Upper lobe of right lung (tissue), 1 donor: ENCODE measurements at regions not wholly inside any gene's neighbourhood (a gene's known extent, or its start where the extent isn't known, plus 50 kb on each side); places are given as distances from the start of the nearest gene placed in this dataset.
A peak's percentile ranks its signal among the peaks of the same experiment; 100 is the strongest.

Experiments
- ATAC-seq: fragments of 200-7000 bp; cut with Tn5 transposase; one replicate; pipeline ENCODE4 v1.9.1; 2020; ENCODE audit warnings: mild to moderate bottlenecking, moderate library complexity
- DNase-seq: peaks from one replicate; pipeline ENCODE4 v3.0.0-alpha.2; 2020
- H3K27ac ChIP-seq: fragments of 200-600 bp; one replicate; pipeline ENCODE4 v1.8.0; 2022
- H3K27me3 ChIP-seq: fragments of 200-600 bp; one replicate; pipeline ENCODE4 v1.8.0; 2022; ENCODE audit warnings: mild to moderate bottlenecking
- H3K36me3 ChIP-seq: fragments of 200-600 bp; one replicate; pipeline ENCODE4 v1.8.0; 2022
- H3K4me1 ChIP-seq: fragments of 200-600 bp; one replicate; pipeline ENCODE4 v1.8.0; 2022
- H3K4me3 ChIP-seq: fragments of 200-600 bp; one replicate; pipeline ENCODE4 v1.8.0; 2022; ENCODE audit warnings: mild to moderate bottlenecking
- H3K9me3 ChIP-seq: fragments of 200-600 bp; one replicate; pipeline ENCODE4 v1.8.0; 2022
- CTCF ChIP-seq: fragments of 200-600 bp; IDR thresholded peaks from one replicate; pipeline ENCODE4 v1.8.0; 2022; ENCODE audit warnings: antibody characterized with exemption
- intact Hi-C: fragments of 100-400 bp; cut with DNase I; formaldehyde crosslinking; loops from one replicate; pipeline ENCODE4 v1.11.0; 2022
- donor health status: DM: no; HTN: yes; CAD: no; lungs with severe emphysema.

- no peak overlapping the region for H3K27ac ChIP-seq
- H3K36me3 ChIP-seq, result no peaks in the 10 kb centered on the region
- H3K4me3 ChIP-seq, result no peak overlapping the region
- peaks cover 10% of the 10 kb centered on the region for H3K4me1 ChIP-seq
- ATAC-seq (peak; percentile 25), DNase-seq (no peak)
- intact Hi-C loops, result no loop called here
- no peaks in the 10 kb centered on the region for H3K9me3 ChIP-seq
- no peaks in the 10 kb centered on the region for H3K27me3 ChIP-seq
- no peak for TF ChIP-seq CTCF
Measured at GRCh38 chr5:42887097-42887496, 75.4 kb upstream of the SELENOP start.

- Histone ChIP-seq H3K27me3 (no peaks in the 10 kb centered on the region), H3K36me3 (no peaks in the 10 kb centered on the region), H3K4me1 (peaks cover 10% of the 10 kb centered on the region), H3K4me3 (no peak overlapping the region), H3K9me3 (no peaks in the 10 kb centered on the region), H3K27ac (no peak overlapping the region)
- intact Hi-C loops, result no loop called here
- TF ChIP-seq CTCF, result no peak
- no peak for DNase-seq
- ATAC-seq, result no peak
Measured at GRCh38 chr5:42886635-42887034, 74.9 kb upstream of the SELENOP start.

GRCh38 chr5:42884326-42884725, 72.6 kb upstream of the SELENOP start:
- H3K27me3 ChIP-seq, result no peaks in the 10 kb centered on the region
- TF ChIP-seq CTCF, result no peak
- no peak overlapping the region for H3K27ac ChIP-seq
- H3K4me3 ChIP-seq, result no peak overlapping the region
- H3K36me3 ChIP-seq, result no peaks in the 10 kb centered on the region
- H3K4me1 ChIP-seq, result peaks cover 14% of the 10 kb centered on the region
- ATAC-seq, result no peak
- no peaks in the 10 kb centered on the region for H3K9me3 ChIP-seq
- intact Hi-C loops, result no loop called here
- no peak for DNase-seq

GRCh38 chr5:42881416-42882117, 69.9 kb upstream of the SELENOP start:
- Histone ChIP-seq H3K9me3 (no peaks in the 10 kb centered on the region), H3K4me3 (no peak overlapping the region), H3K27ac (no peak overlapping the region), H3K36me3 (no peaks in the 10 kb centered on the region), H3K27me3 (no peaks in the 10 kb centered on the region), H3K4me1 (peaks cover 12% of the 10 kb centered on the region)
- intact Hi-C loops, result no loop called here
- no peak for ATAC-seq
- no peak for DNase-seq
- no peak for TF ChIP-seq CTCF

GRCh38 chr5:42880496-42881150, 68.9 kb upstream of the SELENOP start:
- DNase-seq (no peak), ATAC-seq (no peak)
- H3K27ac ChIP-seq, result no peak overlapping the region
- intact Hi-C loops, result no loop called here
- H3K36me3 ChIP-seq, result no peaks in the 10 kb centered on the region
- peaks cover 12% of the 10 kb centered on the region for H3K4me1 ChIP-seq
- no peak overlapping the region for H3K4me3 ChIP-seq
- no peak for TF ChIP-seq CTCF
- no peaks in the 10 kb centered on the region for H3K9me3 ChIP-seq
- no peaks in the 10 kb centered on the region for H3K27me3 ChIP-seq
